Adipocyte (in vitro differentiated cells): ENCODE measurements at regions not wholly inside any gene's neighbourhood (a gene's known extent, or its start where the extent isn't known, plus 50 kb on each side); places are given as distances from the start of the nearest gene placed in this dataset.
"Not testable (repeated sequence)": the region's sequence is repeated elsewhere in the genome, so short reads cannot be mapped to it uniquely, and the experiment has no call there.

Source experiments
- DNase-seq: peaks from one replicate; pipeline ENCODE4 v3.0.0-alpha.2; 2015; ENCODE audit warnings: low read depth
- H3K27me3 ChIP-seq: replicated peaks from 2 replicates; pipeline ENCODE4 v1.7.0; 2013; ENCODE audit warnings: mild to moderate bottlenecking, low read length, moderate library complexity; ENCODE audit not compliant: control insufficient read depth, insufficient read depth
- H3K36me3 ChIP-seq: 2 replicates; pipeline ENCODE4 v1.7.0; 2013; ENCODE audit warnings: low read length, mild to moderate bottlenecking, moderate library complexity; ENCODE audit not compliant: control insufficient read depth, insufficient read depth, severe bottlenecking
- H3K4me1 ChIP-seq: 2 replicates; pipeline ENCODE4 v1.7.0; 2013; ENCODE audit warnings: mild to moderate bottlenecking, low read length, moderate library complexity; ENCODE audit not compliant: control insufficient read depth, insufficient read depth
- H3K4me3 ChIP-seq: 2 replicates; pipeline ENCODE4 v1.7.0; 2013; ENCODE audit warnings: mild to moderate bottlenecking, low read length, moderate library complexity
- H3K9ac ChIP-seq: 2 replicates; pipeline ENCODE4 v1.7.0; 2013; ENCODE audit warnings: mild to moderate bottlenecking, low read length, moderate library complexity
- H3K9me3 ChIP-seq: 2 replicates; pipeline ENCODE4 v1.7.0; 2013; ENCODE audit warnings: mild to moderate bottlenecking, low read length, moderate library complexity; ENCODE audit not compliant: control insufficient read depth

- Histone ChIP-seq H3K4me3 (no peak overlapping the region), H3K9me3 (peaks cover 22% of the 10 kb centered on the region), H3K4me1 (no peaks in the 10 kb centered on the region), H3K27me3 (no peaks in the 10 kb centered on the region), H3K9ac (no peak overlapping the region), H3K36me3 (no peaks in the 10 kb centered on the region)
- no peak for DNase-seq
Observed at GRCh38 chr15:31193291-31193690, 91.8 kb upstream of the TRPM1 start.

GRCh38 chr15:31195871-31196270 lies 94.3 kb upstream of the TRPM1 start:
- H3K27me3 ChIP-seq, result no peaks in the 10 kb centered on the region
- H3K36me3 ChIP-seq, result no peaks in the 10 kb centered on the region
- no peak for DNase-seq
- H3K9me3 ChIP-seq, result peaks cover 5% of the 10 kb centered on the region
- peaks cover 5% of the 10 kb centered on the region for H3K4me1 ChIP-seq
- H3K4me3 ChIP-seq, result no peak overlapping the region
- no peak overlapping the region for H3K9ac ChIP-seq

GRCh38 chr15:31197497-31198414 lies 96.2 kb upstream of the TRPM1 start:
- H3K36me3 ChIP-seq, result no peaks in the 10 kb centered on the region
- H3K27me3 ChIP-seq, result peaks cover 9% of the 10 kb centered on the region
- no peak overlapping the region for H3K9ac ChIP-seq
- H3K4me3 ChIP-seq, result no peak overlapping the region
- peak; percentile 20 for DNase-seq
- peaks cover 5% of the 10 kb centered on the region for H3K4me1 ChIP-seq
- no peaks in the 10 kb centered on the region for H3K9me3 ChIP-seq

GRCh38 chr15:31200735-31201151 lies 99.2 kb upstream of the TRPM1 start:
- Histone ChIP-seq H3K9me3 (no peaks in the 10 kb centered on the region), H3K9ac (no peak overlapping the region), H3K4me3 (no peak overlapping the region), H3K36me3 (no peaks in the 10 kb centered on the region), H3K4me1 (peaks cover 5% of the 10 kb centered on the region), H3K27me3 (peaks cover 20% of the 10 kb centered on the region)
- DNase-seq, result peak; percentile 6

- Histone ChIP-seq H3K36me3 (no peaks in the 10 kb centered on the region), H3K4me1 (peaks cover 5% of the 10 kb centered on the region), H3K4me3 (no peak overlapping the region), H3K9me3 (no peaks in the 10 kb centered on the region), H3K27me3 (peaks cover 35% of the 10 kb centered on the region), H3K9ac (no peak overlapping the region)
- no peak for DNase-seq
Observed at GRCh38 chr15:31202953-31203352, 101.4 kb upstream of the TRPM1 start.

GRCh38 chr15:31203999-31204398 lies 102.5 kb upstream of the TRPM1 start:
- DNase-seq, result no peak
- peaks cover 35% of the 10 kb centered on the region for H3K27me3 ChIP-seq
- no peaks in the 10 kb centered on the region for H3K9me3 ChIP-seq
- no peak overlapping the region for H3K4me3 ChIP-seq
- H3K9ac ChIP-seq, result no peak overlapping the region
- H3K36me3 ChIP-seq, result no peaks in the 10 kb centered on the region
- peaks cover 5% of the 10 kb centered on the region for H3K4me1 ChIP-seq

- Histone ChIP-seq H3K27me3 (peaks cover 35% of the 10 kb centered on the region), H3K36me3 (no peaks in the 10 kb centered on the region), H3K4me1 (peaks cover 2% of the 10 kb centered on the region), H3K4me3 (no peak overlapping the region), H3K9ac (no peak overlapping the region), H3K9me3 (peaks cover 8% of the 10 kb centered on the region)
- DNase-seq, result no peak
Observed at GRCh38 chr15:31206386-31207181, 105.1 kb upstream of the TRPM1 start.

GRCh38 chr15:31207246-31207645 lies 105.7 kb upstream of the TRPM1 start:
- Histone ChIP-seq H3K4me3 (no peak overlapping the region), H3K4me1 (peaks cover 7% of the 10 kb centered on the region), H3K9ac (no peak overlapping the region), H3K27me3 (peaks cover 31% of the 10 kb centered on the region), H3K36me3 (no peaks in the 10 kb centered on the region), H3K9me3 (peaks cover 8% of the 10 kb centered on the region)
- no peak for DNase-seq

- H3K27me3 ChIP-seq, result peaks cover 25% of the 10 kb centered on the region
- DNase-seq, H3K4me3 ChIP-seq, H3K9ac ChIP-seq, H3K9me3 ChIP-seq, H3K36me3 ChIP-seq: not testable (repeated sequence)
- peaks cover 13% of the 10 kb centered on the region for H3K4me1 ChIP-seq
Observed at GRCh38 chr15:31207861-31208260, 106.3 kb upstream of the TRPM1 start.

- Histone ChIP-seq H3K36me3 (no peaks in the 10 kb centered on the region), H3K27me3 (peaks cover 22% of the 10 kb centered on the region), H3K4me3 (no peak overlapping the region), H3K9me3 (peaks cover 8% of the 10 kb centered on the region), H3K4me1 (peaks cover 18% of the 10 kb centered on the region), H3K9ac (no peak overlapping the region)
- DNase-seq, result no peak
Observed at GRCh38 chr15:31208817-31209216, 107.3 kb upstream of the TRPM1 start.

GRCh38 chr15:31211353-31211752 lies 109.8 kb upstream of the TRPM1 start:
- no peaks in the 10 kb centered on the region for H3K36me3 ChIP-seq
- H3K9me3 ChIP-seq, result peaks cover 8% of the 10 kb centered on the region
- DNase-seq, result no peak
- no peak overlapping the region for H3K9ac ChIP-seq
- peaks cover 10% of the 10 kb centered on the region for H3K27me3 ChIP-seq
- H3K4me3 ChIP-seq, result no peak overlapping the region
- H3K4me1 ChIP-seq, result peaks cover 31% of the 10 kb centered on the region
